ENCODE measurements at regions not wholly inside any gene's neighbourhood (a gene's known extent, or its start where the extent isn't known, plus 50 kb on each side); places are given as distances from the start of the nearest gene placed in this dataset.
"Not testable (repeated sequence)": the region's sequence is repeated elsewhere in the genome, so short reads cannot be mapped to it uniquely, and the experiment has no call there.

- DNase-seq = not testable (repeated sequence)
Measured at GRCh38 chr7:153412114-153412823, 639.9 kb upstream of the DPP6 start.

GRCh38 chr7:153412824-153413198 lies 639.4 kb upstream of the DPP6 start:
- DNase-seq = not testable (repeated sequence)

GRCh38 chr7:153413199-153413539 lies 639.0 kb upstream of the DPP6 start:
- no peak for DNase-seq

- DNase-seq = no peak
Measured at GRCh38 chr7:153413540-153414287, 638.5 kb upstream of the DPP6 start.

- DNase-seq = no peak
Measured at GRCh38 chr7:153414288-153414629, 637.9 kb upstream of the DPP6 start.

- no peak for DNase-seq
Measured at GRCh38 chr7:153415632-153416031, 636.6 kb upstream of the DPP6 start.

GRCh38 chr7:153422291-153423209 lies 629.6 kb upstream of the DPP6 start:
- no peak for DNase-seq

- DNase-seq = no peak
Measured at GRCh38 chr7:153423210-153423590, 629.0 kb upstream of the DPP6 start.

GRCh38 chr7:153430931-153431330 lies 621.3 kb upstream of the DPP6 start:
- no peak for DNase-seq

- no peak for DNase-seq
Measured at GRCh38 chr7:153432063-153432462, 620.1 kb upstream of the DPP6 start.

GRCh38 chr7:153433223-153433622 lies 619.0 kb upstream of the DPP6 start:
- no peak for DNase-seq

- no peak for DNase-seq
Measured at GRCh38 chr7:153440715-153441114, 611.5 kb upstream of the DPP6 start.

- DNase-seq = no peak
Measured at GRCh38 chr7:153443032-153443701, 609.0 kb upstream of the DPP6 start.

- DNase-seq = no peak
Measured at GRCh38 chr7:153444641-153445040, 607.6 kb upstream of the DPP6 start.

GRCh38 chr7:153445641-153446040 lies 606.6 kb upstream of the DPP6 start:
- no peak for DNase-seq

GRCh38 chr7:153446490-153446889 lies 605.7 kb upstream of the DPP6 start:
- no peak for DNase-seq

GRCh38 chr7:153447011-153447410 lies 605.2 kb upstream of the DPP6 start:
- DNase-seq = no peak

- DNase-seq = no peak
Measured at GRCh38 chr7:153452661-153453060, 599.5 kb upstream of the DPP6 start.

- DNase-seq = no peak
Measured at GRCh38 chr7:153454306-153454705, 597.9 kb upstream of the DPP6 start.

GRCh38 chr7:153457746-153458145 lies 594.5 kb upstream of the DPP6 start:
- DNase-seq = peak; percentile 89

- no peak for DNase-seq
Measured at GRCh38 chr7:153470004-153470671, 582.1 kb upstream of the DPP6 start.

GRCh38 chr7:153472516-153472915 lies 579.7 kb upstream of the DPP6 start:
- no peak for DNase-seq

- no peak for DNase-seq
Measured at GRCh38 chr7:153473185-153473584, 579.0 kb upstream of the DPP6 start.

All from DMS153 (cell line).